GM12878 (cell line): ENCODE measurements at regions not wholly inside any gene's neighbourhood (a gene's known extent, or its start where the extent isn't known, plus 50 kb on each side); places are given as distances from the start of the nearest gene placed in this dataset.

ENCODE experiments used
- ATAC-seq: fragments of 200-7000 bp; cut with Tn5 transposase; 3 replicates; pipeline ENCODE4 v1.9.1; 2020; ENCODE audit warnings: mild to moderate bottlenecking, moderate library complexity
- BruUV-seq: library from RNA; stranded (reverse); fragments of 400-500 nt; replicated peaks from 2 replicates; lab custom pipeline; 2021; lab: Mats Ljungman, UMichigan
- CTCF ChIA-PET: fragments of 300-600 bp; sonication (Branson Sonifier 250); formaldehyde crosslinking; extraction: SDS; loops from one replicate; lab custom pipeline; 2021; ENCODE audit warnings: inconsistent platforms; lab: Yijun Ruan, JAX
- POLR2A ChIA-PET: fragments of 350-600 bp; formaldehyde crosslinking; extraction: SDS; loops from one replicate; lab custom pipeline; 2021; ENCODE audit warnings: inconsistent platforms; lab: Charles Lee
- RAD21 ChIA-PET: fragments of 300-600 bp; sonication (Branson Sonifier 250); formaldehyde crosslinking; loops from one replicate; lab custom pipeline; 2023; ENCODE audit warnings: antibody characterized with exemption; ENCODE audit not compliant: unreplicated experiment; lab: Charles Lee
- SMC1A ChIA-PET: fragments of 300-600 bp; sonication (Branson Sonifier 250); formaldehyde crosslinking; loops from one replicate; lab custom pipeline; 2023; ENCODE audit not compliant: unreplicated experiment, uncharacterized antibody; lab: Charles Lee
- DNase-seq: peaks from one replicate; pipeline ENCODE4 v3.0.0-alpha.2; 2011; ENCODE audit warnings: low read depth, low spot score
- FAIRE-seq: peaks from 3 replicates; lab custom pipeline; 2011; peaks lifted over from hg19 to GRCh38; lab: Jason Lieb, UNC
- H2AFZ ChIP-seq: 2 replicates; pipeline ENCODE4 v1.6.0; 2011; ENCODE audit warnings: low read depth, low read length, control low read depth; ENCODE audit not compliant: control insufficient read depth
- H3K27ac ChIP-seq: 2 replicates; pipeline ENCODE4 v1.5.1; 2011; ENCODE audit warnings: control low read depth; ENCODE audit not compliant: control insufficient read depth, insufficient read depth
- H3K27me3 ChIP-seq, 2 experiments: replicated peaks in 1 of 2; 2 replicates each; pipeline versions ENCODE4 v1.6.0 to v1.6.1; 2011; ENCODE audit warnings: low read length in 1 of 2; ENCODE audit not compliant: control insufficient read depth in 2 of 2, insufficient read depth in 2 of 2
- H3K36me3 ChIP-seq, 2 experiments: 2 replicates each; pipeline ENCODE4 v1.5.1; 2011; ENCODE audit warnings: low read length in 1 of 2; ENCODE audit not compliant: control insufficient read depth in 2 of 2, insufficient read depth in 2 of 2
- H3K4me1 ChIP-seq: 2 replicates; pipeline ENCODE4 v1.6.1; 2011; ENCODE audit warnings: mild to moderate bottlenecking, low read length, moderate library complexity, mixed read lengths; ENCODE audit not compliant: control insufficient read depth, insufficient read depth
- H3K4me2 ChIP-seq: 2 replicates; pipeline ENCODE4 v1.6.0; 2011; ENCODE audit warnings: control low read depth; ENCODE audit not compliant: control insufficient read depth, insufficient read depth
- H3K4me3 ChIP-seq: fragments of 200-600 bp; sonication (generic); 2 replicates; pipeline ENCODE4 v1.5.1; 2016
- H3K79me2 ChIP-seq: 2 replicates; pipeline ENCODE4 v1.6.0; 2011; ENCODE audit warnings: low read length; ENCODE audit not compliant: control insufficient read depth, insufficient read depth
- H3K9ac ChIP-seq: 2 replicates; pipeline ENCODE4 v1.8.0; 2011; ENCODE audit warnings: low read length, control low read depth, mixed read lengths; ENCODE audit not compliant: control insufficient read depth, insufficient read depth
- H3K9me3 ChIP-seq: replicated peaks from 3 replicates; pipeline ENCODE4 v1.5.1; 2011; ENCODE audit warnings: mild to moderate bottlenecking, low read length; ENCODE audit not compliant: control insufficient read depth, insufficient read depth
- H4K20me1 ChIP-seq: 2 replicates; pipeline ENCODE4 v1.6.0; 2011; ENCODE audit not compliant: control insufficient read depth, insufficient read depth
- EED ChIP-seq: sonication (generic); IDR thresholded peaks from 2 replicates; pipeline ENCODE4 v1.6.1; 2016; ENCODE audit warnings: antibody characterized with exemption, low read depth
- IKZF2 ChIP-seq, 2 experiments: fragments of 450-650 bp; IDR thresholded peaks; 2 replicates each; pipeline ENCODE4 v1.6.1; 2017; ENCODE audit warnings: mild to moderate bottlenecking in 2 of 2, moderate library complexity in 2 of 2
- RCOR1 ChIP-seq: conservative IDR thresholded peaks from 2 replicates; pipeline ENCODE4 v1.6.1; 2012; ENCODE audit warnings: low read depth, low read length, improper control_type of control experiment
- TARDBP ChIP-seq: IDR thresholded peaks from 2 replicates; pipeline ENCODE4 v1.6.1; 2016; ENCODE audit warnings: borderline replicate concordance
- USF1 ChIP-seq: IDR thresholded peaks from 2 replicates; pipeline ENCODE4 v1.6.1; 2011; ENCODE audit warnings: borderline replicate concordance, low read depth, mild to moderate bottlenecking, moderate library complexity, mixed read lengths, low read length; ENCODE audit not compliant: insufficient read depth; ENCODE audit errors: extremely low read length
- ZNF217 ChIP-seq: fragments of 450-650 bp; IDR thresholded peaks from 2 replicates; pipeline ENCODE4 v1.6.1; 2017; ENCODE audit warnings: antibody characterized with exemption, mild to moderate bottlenecking
- ZNF592 ChIP-seq: fragments of 450-650 bp; IDR thresholded peaks from 2 replicates; pipeline ENCODE4 v1.6.1; 2017; ENCODE audit warnings: mild to moderate bottlenecking, moderate library complexity
- ZNF622 ChIP-seq: fragments of 450-650 bp; IDR thresholded peaks from 2 replicates; pipeline ENCODE4 v1.6.1; 2017; ENCODE audit warnings: mild to moderate bottlenecking, inconsistent platforms
- ZNF687 ChIP-seq: fragments of 450-650 bp; IDR thresholded peaks from 2 replicates; pipeline ENCODE4 v1.6.1; 2017; ENCODE audit warnings: mild to moderate bottlenecking, moderate library complexity
- WGBS: methylation state at CpG from one replicate; pipeline ENCODE4 v1.1.6; 2016; ENCODE audit warnings: low lambda C conversion rate; ENCODE audit not compliant: insufficient replicate concordance, insufficient coverage; ENCODE audit errors: missing lambda C conversion rate; 5-methylcytosine and 5-hydroxymethylcytosine counted together
- in situ Hi-C: fragments of 300-500 bp; cut with MboI; formaldehyde crosslinking; loops from 9 replicates; pipeline ENCODE4 v1.14.3; 2018; ENCODE audit warnings: mixed read lengths
- intact Hi-C: fragments of 100-400 bp; cut with micrococcal nuclease; formaldehyde crosslinking; loops from one replicate; pipeline ENCODE4 v1.14.2; 2022; ENCODE audit not compliant: unreplicated experiment

GRCh38 chr15:29360152-29360551 is 90.5 kb upstream of the NSMCE3 start:
- no peaks in the 10 kb centered on the region for H3K4me1 ChIP-seq
- CTCF ChIA-PET = no interaction called here
- H2AFZ ChIP-seq = no peak overlapping the region
- no peak overlapping the region for H3K27ac ChIP-seq
- in situ Hi-C loops = no loop called here
- intact Hi-C loops = no loop called here
- H3K9ac ChIP-seq = no peak overlapping the region
- no peak for ATAC-seq
- 63% methylated on average over 4 of the region's 4 CpGs for WGBS
- H3K4me3 ChIP-seq = no peak overlapping the region
- DNase-seq = no peak
- FAIRE-seq = no peak
- RAD21 ChIA-PET = no interaction called here
- no peak overlapping the region for H3K4me2 ChIP-seq
- no peaks in the 10 kb centered on the region for H3K79me2 ChIP-seq
- TF ChIP-seq IKZF2 (IDR thresholded peaks at IDR 0.05) (no peak), ZNF687 (no peak), ZNF592 (no peak), ZNF217 (no peak), EED (no peak), RCOR1 (no peak), USF1 (no peak), TARDBP (no peak), ZNF622 (no peak)
- H4K20me1 ChIP-seq = no peaks in the 10 kb centered on the region
- no peaks in the 10 kb centered on the region for H3K9me3 ChIP-seq
- H3K27me3 ChIP-seq = no peaks in the 10 kb centered on the region
- SMC1A ChIA-PET = no interaction called here
- BruUV-seq = no TSS peak
- no peaks in the 10 kb centered on the region for H3K36me3 ChIP-seq
- POLR2A ChIA-PET = no interaction called here
